GM19372 (cell line): ENCODE measurements at regions not wholly inside any gene's neighbourhood (a gene's known extent, or its start where the extent isn't known, plus 50 kb on each side); places are given as distances from the start of the nearest gene placed in this dataset.

Experiments used
- ATAC-seq: cut with Tn5 transposase; IDR thresholded peaks from one replicate; pipeline ENCODE4 v1.9.1; 2021; ENCODE audit warnings: mild to moderate bottlenecking, low read depth, moderate library complexity; ENCODE audit not compliant: unreplicated experiment

DNA sequence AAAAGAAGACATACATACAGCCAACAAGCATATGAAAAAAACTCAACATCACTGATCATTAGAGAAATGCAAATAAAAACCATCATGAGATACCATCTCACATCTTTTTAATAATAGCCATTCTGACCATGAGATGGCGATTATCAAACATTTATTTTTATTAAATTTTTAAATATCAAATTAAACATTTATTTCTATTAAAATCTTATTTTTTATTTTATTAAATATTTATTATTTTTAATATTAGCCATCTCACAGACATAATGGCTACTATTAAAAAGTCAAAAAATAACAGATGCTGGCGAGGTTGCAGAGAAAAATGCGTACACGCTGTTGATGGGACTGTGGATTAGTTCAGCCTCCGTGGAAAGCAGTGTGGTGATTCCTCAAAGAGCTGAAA, 264.8 kb upstream of the TENM4 start:
- ATAC-seq = no peak

DNA sequence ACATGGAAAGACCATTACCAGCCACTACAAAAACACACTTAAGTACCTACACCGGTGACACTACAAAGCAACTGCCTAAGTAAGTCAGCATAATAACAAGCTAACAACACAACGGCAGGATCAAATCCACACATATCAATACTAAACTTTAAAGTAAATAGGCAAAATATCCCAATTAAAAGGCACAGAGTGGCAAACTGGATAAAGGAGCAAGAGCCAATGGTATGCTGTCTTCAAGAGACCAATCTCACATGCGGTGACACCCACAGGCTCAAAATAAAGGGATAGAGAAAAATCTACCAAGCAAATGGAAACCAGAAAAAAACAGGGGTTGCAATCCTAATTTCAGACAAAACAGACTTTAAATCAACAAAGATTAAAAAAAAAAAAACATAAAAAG, 261.5 kb upstream of the TENM4 start:
- ATAC-seq = no peak

DNA sequence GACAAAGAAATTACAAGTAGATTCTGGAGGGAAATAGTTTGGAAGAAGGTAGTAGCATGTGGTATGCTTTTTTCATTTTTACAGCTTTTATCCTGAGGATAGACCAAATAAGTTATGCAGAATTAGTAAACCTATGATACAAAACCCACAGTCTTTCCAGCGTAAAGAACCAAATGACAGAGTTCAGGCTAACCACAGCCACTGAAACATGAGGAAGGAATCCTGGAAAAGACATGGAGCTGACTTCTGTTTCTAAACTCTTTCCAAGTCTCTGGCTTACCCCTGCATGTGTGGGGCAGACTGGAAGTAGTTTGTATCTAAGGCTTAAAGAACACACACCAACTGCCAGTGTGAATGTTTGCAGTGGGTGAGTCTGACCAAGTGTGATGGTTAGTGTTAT, 258.4 kb upstream of the TENM4 start:
- no peak for ATAC-seq

DNA sequence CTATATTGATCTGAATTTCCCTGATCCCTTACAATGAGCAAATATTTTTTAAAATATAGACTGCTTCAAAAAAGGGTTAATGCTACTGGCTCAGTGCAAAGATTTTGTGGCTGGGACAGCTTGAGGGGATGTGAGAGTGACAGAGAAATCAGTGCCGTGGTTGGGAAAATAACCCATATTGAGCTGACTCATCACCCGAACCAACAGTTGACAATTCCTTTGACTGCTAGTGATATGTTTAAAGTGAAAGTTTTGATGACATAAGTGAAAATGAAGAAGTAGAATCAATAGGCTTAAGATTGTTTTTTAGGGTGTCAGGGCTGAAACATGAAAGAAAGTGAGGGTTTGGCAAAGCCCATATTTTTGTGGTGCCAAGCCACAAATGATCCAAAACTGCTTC, 257.1 kb upstream of the TENM4 start:
- ATAC-seq = no peak

DNA sequence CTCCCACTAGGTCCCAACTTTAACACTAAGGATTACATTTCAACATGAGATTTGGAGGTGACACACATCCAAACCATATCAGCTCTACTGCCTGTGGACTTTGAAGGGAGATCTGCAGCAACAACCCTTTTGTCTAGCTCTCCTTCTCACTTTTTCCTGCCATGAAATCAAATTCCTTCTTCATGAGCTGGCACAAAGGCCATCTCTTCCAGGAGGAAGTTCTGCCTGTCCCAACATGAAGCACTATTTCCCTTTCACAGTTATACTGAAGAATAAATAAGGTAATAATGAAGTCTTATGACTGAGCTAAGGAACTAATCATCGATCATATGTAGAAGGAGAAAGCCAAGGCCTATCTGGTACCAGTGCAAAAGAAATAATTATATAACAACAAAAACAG, 253.5 kb upstream of the TENM4 start:
- no peak for ATAC-seq

DNA sequence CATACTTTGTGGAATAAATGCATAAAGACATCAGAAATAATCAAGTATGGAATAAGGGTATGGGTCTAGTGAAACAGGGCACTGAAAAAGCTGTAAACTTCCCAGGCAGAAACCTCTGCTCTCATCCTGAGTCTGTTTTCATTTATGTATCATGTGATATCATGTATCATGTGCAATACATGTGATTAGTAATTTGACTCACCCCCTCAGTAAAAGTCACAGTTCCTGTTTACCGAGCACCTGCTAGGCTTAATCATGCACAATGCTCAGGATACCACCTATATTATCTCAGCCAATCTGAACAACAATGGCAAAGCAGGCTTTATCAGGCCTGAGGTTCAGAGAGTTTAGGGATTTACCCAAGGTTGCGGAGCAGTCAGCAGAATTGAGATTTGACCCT, 250.6 kb upstream of the TENM4 start:
- no peak for ATAC-seq

DNA sequence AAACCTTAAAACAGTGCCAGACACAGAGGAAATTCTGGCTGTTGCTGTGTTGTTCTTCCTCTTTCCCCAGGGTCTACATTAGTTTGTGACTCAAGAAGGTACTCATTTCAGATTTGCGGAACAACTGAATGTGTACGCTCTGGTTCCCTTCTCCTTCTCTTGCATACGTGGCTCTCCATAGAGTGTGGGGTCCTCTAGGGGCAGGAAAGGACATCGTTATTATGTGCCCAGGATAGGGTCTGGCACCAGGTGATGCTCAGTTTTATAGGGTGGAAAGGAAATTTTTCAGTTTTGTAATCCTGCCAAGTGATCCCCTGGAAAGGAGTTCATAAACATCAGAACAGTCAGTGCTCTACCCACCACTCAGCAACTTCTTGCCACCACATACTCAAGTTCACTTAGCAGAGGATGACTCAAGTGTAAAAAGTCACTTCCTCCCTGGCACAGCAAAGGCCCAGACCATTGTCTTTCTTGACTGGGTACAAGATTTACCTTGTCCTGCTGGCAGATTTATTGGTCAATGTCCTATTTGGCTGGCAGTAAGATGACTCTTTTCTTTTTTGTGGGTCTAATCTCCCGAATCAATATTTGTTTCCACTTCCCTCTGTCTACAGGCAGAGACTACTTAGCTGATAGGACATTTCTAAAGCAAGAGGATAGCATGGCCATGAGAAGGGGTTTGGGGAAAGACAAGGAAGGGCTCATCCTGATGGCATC, 246.0 kb upstream of the TENM4 start:
- no peak for ATAC-seq

DNA sequence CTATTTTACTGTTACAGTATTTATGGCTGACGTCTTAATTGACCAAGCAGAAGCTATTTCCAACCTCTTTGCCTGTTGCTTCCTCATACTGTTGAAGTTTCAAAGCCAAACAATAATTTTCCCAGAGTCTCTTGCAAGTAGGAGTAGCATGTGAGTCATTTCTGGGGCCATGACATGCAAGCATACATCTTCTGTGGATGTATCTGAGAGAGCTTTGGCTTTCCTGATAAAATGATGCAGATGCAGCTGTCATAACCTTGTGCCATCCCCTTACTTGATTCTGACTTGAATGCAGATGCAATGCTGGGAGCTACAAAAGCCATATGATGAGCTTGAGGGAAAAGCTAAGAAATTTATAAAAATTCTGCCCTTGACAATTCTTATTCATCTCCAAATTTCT, 243.1 kb upstream of the TENM4 start:
- ATAC-seq = no peak

DNA sequence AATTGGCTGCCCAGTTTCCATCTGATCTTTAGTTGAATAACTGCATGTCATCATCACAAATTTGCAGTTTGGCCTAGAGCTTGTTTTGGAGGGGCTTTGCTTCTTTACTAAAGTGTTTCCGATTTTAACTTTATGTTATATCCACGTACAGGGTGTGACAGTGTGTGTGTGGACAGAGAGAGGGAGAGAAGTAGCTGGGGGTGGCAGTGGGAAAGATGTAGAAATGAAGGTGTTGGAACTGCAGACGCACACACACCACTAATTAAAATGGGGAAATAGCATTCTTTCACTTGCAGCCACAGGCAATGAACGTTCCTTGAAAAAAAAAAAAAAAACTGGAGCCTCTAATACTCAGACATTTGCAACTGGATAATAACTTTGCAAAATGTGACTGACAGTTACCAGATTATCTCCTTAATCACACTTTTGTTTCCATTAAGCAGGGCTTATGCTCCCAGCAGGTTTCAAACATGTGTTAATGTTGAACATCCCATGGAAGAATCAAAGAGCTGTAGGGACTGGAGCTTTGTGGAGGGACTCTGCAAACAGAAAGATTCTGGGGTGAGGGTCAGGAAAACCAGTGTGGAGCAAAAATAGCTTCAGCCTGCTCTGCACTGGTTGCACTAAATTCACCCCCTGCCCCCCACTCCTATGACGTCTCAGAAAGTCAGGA, 238.1 kb upstream of the TENM4 start:
- no peak for ATAC-seq

DNA sequence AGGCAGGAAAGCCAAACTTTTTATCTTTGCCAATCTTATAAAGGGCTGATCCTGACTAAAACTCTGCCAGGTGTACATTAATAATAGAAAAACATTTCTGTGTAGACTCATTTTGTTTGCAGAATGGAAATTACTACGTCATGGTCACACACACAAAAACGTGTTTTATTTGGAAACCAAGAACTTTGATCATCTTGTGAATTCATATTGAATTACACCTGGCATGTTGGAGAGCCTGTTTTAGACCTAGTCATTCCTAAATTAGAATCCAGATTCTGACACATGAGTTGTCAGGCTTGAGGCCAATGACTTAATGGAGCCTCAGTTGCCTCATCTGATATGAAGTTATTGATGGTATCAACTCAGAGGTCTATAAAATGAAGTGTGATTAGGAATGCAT, 235.6 kb upstream of the TENM4 start:
- no peak for ATAC-seq

DNA sequence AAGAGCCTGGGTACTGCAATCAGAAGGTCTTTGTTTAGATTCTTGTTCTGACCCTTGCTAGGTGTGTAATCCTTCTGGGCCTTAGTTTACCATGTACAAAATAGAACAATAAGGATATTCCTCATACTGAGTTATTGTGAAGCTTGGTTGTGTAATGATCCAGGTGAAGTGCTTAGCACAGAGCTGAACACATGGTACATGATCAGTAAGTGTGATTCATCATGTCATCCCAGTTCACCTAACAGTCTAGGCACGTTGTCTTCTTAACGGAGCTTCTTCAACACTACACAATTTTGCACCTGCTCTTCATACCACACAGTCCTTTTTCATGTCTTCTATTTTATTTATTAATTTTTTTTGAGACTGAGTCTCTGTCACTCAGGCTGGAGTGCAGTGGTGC, 234.3 kb upstream of the TENM4 start:
- no peak for ATAC-seq

DNA sequence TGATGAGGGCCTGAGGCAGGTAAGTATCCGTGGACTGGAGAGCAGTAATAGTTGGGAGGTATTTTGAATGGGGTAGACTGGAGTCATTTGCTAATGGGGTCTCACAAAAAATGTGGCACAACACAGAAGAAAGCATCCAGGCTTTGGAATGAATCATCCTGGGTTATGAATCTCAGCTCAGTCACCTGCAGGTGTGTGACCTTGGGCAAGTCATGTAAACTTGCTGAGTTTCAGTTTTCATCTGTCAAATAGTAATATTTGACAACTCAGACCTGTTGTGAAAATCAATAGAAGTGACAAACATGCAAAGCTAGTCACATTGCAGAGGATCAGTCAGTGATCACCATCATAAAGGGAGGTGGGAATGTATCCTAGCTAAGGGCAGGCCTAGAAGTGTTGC, 232.0 kb upstream of the TENM4 start:
- no peak for ATAC-seq

DNA sequence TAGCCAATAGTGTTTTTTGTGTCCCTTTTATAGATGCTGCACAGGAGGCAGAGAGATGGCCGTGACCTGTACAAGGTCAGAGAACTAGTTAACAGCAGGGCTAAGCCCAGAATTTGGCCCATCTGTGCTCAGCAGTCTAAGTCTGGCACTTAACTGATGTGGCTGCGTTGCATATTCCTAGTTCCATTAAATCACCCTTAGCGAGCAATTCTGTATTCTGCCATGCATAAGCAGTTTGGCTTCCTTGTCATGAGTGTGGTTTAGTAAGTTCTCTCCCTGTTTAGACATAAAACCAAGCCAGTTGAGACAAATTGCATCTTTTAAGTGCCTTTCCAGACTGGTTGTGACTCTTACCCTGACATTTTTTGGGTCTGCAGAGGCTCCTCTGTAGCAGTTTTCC, 230.6 kb upstream of the TENM4 start:
- ATAC-seq = no peak

DNA sequence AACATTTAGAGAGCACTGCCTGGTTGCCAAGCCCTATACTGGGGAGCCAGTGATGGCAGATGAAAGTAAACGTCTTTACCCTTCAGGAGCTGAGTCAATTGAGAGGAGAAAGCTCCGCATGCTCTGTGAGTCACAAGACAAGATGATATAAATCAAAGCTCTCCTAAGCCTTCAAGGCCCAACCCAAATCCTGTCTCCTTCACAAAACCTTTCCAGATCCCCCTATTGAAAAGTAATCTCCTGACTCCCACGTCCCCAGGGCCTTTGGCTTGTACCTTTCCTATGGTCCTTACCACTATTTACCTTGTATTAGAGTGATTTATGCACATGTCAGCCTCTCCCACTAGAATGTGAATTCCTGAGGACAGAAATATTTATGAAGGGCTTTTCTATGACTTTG, 230.1 kb upstream of the TENM4 start:
- no peak for ATAC-seq

DNA sequence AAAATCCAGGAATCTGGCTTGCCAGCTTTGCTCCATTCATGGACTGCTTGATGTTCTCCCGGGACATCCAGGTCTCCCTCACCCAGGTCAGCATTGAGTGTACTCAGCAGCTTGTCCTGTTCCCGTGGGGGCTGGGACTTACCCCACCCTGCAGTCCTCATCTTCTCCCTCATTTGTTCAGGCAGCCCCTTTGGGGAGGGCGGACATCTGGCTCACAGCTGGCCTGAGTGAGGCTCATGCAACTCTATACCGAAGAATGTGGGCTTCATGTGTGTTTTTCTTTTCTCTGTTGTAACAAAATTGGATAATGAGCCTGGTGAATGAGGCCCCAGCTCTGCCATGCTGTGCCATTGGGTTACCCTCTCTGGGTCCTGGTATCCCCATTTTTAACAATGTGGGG, 227.7 kb upstream of the TENM4 start:
- ATAC-seq = no peak

DNA sequence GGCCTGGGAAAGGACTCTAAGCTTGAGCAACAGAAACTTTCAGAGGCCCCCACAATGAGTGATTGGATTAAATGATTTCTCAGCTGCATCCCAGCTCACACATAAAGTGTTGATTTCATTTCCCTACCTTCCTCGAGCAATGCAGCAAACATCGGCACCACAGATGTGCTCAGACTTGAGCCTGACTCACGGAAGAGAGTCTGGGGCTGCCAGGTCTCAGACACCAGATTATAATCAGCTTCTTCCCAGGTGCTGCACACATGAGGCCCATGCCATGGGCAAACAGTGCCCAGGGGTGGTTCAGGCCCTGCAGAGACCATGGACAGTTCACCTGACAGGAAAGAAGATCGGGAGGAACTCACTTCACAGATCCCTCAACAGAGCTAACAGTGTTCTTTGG, 226.6 kb upstream of the TENM4 start:
- no peak for ATAC-seq

DNA sequence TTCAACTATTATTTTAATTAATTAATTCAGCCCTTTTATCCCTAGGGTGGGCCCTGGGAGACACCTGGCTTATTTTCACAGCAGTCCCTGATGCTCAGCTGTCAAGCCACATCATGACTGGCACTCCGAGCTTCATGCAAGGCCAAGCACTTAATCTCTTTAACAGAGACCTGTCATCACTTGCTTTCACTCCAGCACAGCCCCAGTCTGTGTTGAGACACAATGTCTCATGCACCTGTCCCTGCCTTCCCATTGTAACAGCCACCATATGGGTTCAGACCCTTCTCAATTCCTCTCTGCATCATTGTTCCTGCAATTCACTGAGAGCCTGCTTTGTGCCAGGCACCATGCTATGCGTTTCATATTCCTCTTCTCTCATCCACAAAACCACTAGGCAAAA, 222.2 kb upstream of the TENM4 start:
- no peak for ATAC-seq

DNA sequence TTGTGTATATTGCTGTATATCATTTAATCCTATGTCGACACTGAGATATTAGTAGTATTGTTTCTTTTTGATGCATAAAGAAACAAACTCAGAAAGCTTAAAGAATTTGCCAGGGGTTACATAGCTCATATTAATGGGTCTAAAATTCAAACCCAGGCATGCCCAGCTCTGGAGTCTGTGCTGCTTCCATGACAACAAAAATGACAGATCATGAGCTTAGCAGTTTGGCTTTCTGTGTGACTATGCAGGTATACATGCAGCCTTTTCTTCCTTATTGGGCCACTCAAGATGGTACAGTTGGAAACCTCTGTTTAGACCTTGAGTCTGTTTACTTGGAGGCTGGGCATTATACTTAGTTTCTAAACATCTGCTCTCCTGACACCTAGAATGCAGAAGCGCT, 220.5 kb upstream of the TENM4 start:
- ATAC-seq = no peak

DNA sequence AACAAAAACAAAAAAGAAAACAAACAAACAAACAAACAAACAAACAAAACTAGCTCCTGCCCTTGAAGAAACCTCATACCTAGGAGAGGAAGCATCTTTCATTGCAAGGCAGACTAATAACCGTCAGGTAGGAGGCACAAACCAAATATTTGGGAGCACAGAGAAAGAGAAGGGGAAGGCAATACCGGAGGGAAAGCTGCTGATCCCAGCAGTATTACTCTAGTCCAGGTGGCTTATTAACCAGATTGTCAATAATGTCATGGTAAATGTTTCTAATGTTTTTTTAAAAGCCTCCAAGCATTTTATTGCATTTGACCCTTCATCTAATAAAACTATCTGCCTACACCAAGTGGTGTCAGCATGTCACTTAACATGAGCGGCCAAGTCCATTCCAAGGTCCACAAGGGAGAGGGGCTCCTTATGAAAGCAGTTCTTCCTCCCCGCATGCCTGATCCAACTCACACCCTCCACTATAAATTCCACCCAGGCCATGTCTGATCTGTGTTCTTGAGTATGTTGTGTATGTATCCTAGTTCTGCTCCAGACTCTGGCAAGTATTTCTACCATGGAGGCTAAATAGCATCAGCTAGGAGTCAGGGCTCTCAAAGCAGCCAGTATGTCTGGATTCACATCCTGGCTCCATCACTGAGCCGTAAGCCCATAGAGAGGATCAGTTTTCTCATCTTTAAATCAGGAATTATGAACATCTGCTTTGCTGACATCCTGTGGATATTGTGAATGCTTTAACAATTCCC, 208.1 kb upstream of the TENM4 start:
- no peak for ATAC-seq

DNA sequence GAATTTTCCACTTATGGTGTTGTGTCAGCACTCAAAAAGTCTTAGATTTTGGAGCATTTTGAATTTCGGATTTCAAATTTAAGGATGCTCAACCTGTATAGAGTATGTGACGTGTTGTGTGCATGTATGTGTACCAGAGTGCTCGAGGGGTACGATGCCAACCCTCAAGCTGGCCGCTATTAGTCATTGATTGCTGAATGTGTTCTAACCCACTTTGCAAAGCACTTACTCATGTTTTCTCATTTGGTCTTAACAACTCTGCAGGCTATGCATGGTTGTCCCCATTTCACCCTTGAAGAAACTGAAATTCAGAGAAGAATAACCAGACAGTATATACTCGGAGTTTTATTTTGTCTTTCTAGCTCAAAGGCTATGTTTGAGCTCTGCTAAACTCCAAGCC, 196.4 kb upstream of the TENM4 start:
- no peak for ATAC-seq

DNA sequence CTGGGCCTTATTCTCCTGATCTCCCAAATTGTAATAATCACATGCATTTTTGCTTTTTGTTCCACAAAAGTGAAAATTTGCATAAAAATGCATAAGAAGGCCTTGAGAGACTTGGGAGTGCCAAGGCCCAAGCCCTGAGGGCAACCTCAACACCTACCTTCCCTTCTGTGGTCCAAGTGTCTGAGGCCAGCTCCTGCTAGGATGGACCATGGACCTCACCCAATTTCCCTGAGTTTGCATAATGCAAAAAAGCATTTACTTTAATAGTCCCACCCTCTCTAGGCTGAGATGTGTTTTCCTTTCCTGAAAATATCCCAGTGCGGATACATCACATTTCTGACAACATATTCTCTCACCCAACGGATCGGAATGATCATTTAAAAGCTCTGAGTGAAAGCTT, 194.1 kb upstream of the TENM4 start:
- ATAC-seq = no peak

DNA sequence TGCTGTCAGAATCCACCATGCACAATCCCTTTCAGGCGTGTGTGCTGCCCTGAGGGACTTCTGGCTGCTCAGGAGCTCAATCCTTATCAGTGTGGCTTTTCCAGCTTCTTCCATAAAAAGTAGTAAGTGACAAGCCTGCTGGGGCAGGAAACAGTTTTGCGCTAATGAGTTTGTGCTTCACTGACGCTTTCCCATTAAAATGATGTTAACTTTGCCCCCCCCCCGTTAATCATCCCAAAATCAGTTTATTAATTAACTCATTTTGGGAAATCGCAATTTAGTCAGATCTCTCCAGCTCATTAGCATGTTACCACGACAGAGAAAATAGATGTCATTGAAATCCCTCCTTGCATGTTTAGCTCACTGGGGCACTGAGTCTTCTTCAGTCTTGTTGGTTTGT, 186.5 kb upstream of the TENM4 start:
- ATAC-seq = no peak
